NCI-H2227 (cell line): ENCODE measurements at regions not wholly inside any gene's neighbourhood (a gene's known extent, or its start where the extent isn't known, plus 50 kb on each side); places are given as distances from the start of the nearest gene placed in this dataset.
A peak's percentile ranks its signal among the peaks of the same experiment; 100 is the strongest.

ENCODE experiments used
- DNase-seq: peaks from one replicate; lab custom pipeline; 2025; ENCODE audit not compliant: unreplicated experiment; lab: John Stamatoyannopoulos, UW

GRCh38 chr10:113320211-113320610 is 232.6 kb upstream of the HABP2 start:
- DNase-seq: no peak

GRCh38 chr10:113320987-113321386 is 231.9 kb upstream of the HABP2 start:
- DNase-seq: no peak

GRCh38 chr10:113322843-113323242 is 230.0 kb upstream of the HABP2 start:
- no peak for DNase-seq

GRCh38 chr10:113323985-113324384 is 228.9 kb upstream of the HABP2 start:
- no peak for DNase-seq

GRCh38 chr10:113326160-113327111 is 226.4 kb upstream of the HABP2 start:
- DNase-seq: no peak

GRCh38 chr10:113329121-113329596 is 223.7 kb upstream of the HABP2 start:
- DNase-seq: no peak

GRCh38 chr10:113331961-113332360 is 220.9 kb upstream of the HABP2 start:
- no peak for DNase-seq

- DNase-seq: no peak
Observed at GRCh38 chr10:113333313-113333712, 219.5 kb upstream of the HABP2 start.

- DNase-seq: no peak
Observed at GRCh38 chr10:113335592-113335991, 217.3 kb upstream of the HABP2 start.

GRCh38 chr10:113336549-113337130 is 216.2 kb upstream of the HABP2 start:
- no peak for DNase-seq

- no peak for DNase-seq
Observed at GRCh38 chr10:113337142-113337541, 215.7 kb upstream of the HABP2 start.

GRCh38 chr10:113339121-113339520 is 213.7 kb upstream of the HABP2 start:
- no peak for DNase-seq

GRCh38 chr10:113340282-113340681 is 212.6 kb upstream of the HABP2 start:
- no peak for DNase-seq

- no peak for DNase-seq
Observed at GRCh38 chr10:113341138-113341537, 211.7 kb upstream of the HABP2 start.

GRCh38 chr10:113345826-113346624 is 206.8 kb upstream of the HABP2 start:
- no peak for DNase-seq

- DNase-seq: no peak
Observed at GRCh38 chr10:113347508-113347907, 205.3 kb upstream of the HABP2 start.

GRCh38 chr10:113348694-113349093 is 204.2 kb upstream of the HABP2 start:
- DNase-seq: no peak

GRCh38 chr10:113350311-113351040 is 202.4 kb upstream of the HABP2 start:
- DNase-seq: peak; percentile 18

- DNase-seq: no peak
Observed at GRCh38 chr10:113354711-113355110, 198.1 kb upstream of the HABP2 start.

GRCh38 chr10:113356794-113357680 is 195.8 kb upstream of the HABP2 start:
- DNase-seq: no peak
